ENCODE measurements at regions not wholly inside any gene's neighbourhood (a gene's known extent, or its start where the extent isn't known, plus 50 kb on each side); places are given as distances from the start of the nearest gene placed in this dataset.

DNA sequence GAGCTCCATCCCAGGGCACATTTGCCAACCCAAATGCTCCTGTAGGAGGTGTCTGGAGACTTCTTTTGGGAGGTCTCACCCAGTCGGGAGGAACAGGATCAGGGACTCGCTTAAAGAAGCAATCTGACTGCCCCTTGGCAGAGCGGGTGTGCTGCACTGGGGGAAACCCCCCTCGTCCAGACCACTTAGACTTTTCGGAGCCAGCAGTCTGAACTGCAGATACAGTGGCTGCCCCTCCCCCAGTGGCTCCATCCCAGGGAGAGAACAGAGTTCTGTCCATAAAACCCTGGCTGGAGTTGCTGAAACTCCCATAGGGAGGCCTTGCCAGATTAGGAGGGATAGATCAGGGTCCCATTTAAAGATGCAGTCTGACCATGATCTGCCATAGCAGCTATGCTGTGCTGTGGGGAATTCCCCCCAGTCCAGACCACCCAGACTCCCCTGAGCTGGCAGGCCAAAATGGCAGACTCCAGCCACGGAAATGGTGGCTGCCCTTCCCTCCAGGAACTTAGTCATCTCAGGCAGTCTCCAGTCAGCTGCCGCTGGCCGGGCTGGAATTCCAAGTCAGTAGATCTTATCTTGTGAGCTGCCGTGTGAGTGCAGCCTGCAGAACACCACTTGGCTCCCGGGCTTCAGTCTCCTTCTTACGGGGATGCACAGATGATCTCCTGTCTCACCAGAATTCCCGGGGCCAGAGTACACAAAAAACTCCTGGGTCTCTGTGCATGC is 278.1 kb upstream of the SASH1 start:
- H3K27ac Mint-ChIP-seq (ENCODE audit: unreplicated experiment): no peak overlapping the region
- Histone ChIP-seq H3K79me2 (ENCODE audit: insufficient read depth, low read length) (no peaks in the 10 kb centered on the region), H3K4me3 (ENCODE audit: insufficient read depth, low read depth, low read length) (no peak overlapping the region), H3K27ac (ENCODE audit: low read depth, low read length) (no peak overlapping the region), H3K36me3 (ENCODE audit: insufficient read depth, low read length) (no peaks in the 10 kb centered on the region), H2AFZ (ENCODE audit: low read depth, low read length) (no peak overlapping the region), H3K9me3 (ENCODE audit: insufficient read depth, low read depth, low read length) (no peaks in the 10 kb centered on the region), H4K20me1 (ENCODE audit: insufficient read depth, low read length) (no peaks in the 10 kb centered on the region), H3K4me1 (ENCODE audit: insufficient read depth, low read length) (no peaks in the 10 kb centered on the region), H3K27me3 (ENCODE audit: insufficient read depth, low read length) (no peaks in the 10 kb centered on the region), H3K9ac (ENCODE audit: low read length) (no peak overlapping the region), H3K4me2 (ENCODE audit: low read length) (no peak overlapping the region)
- peaks cover 12% of the 10 kb centered on the region for H3K9me3 Mint-ChIP-seq (ENCODE audit: unreplicated experiment)
- FAIRE-seq (no peak), DNase-seq (ENCODE audit: low read depth) (peak; percentile 83)
- no peaks in the 10 kb centered on the region for H3K27me3 Mint-ChIP-seq (ENCODE audit: low read depth, unreplicated experiment)
- H3K36me3 Mint-ChIP-seq (ENCODE audit: low read depth, unreplicated experiment): no peaks in the 10 kb centered on the region
- no peak overlapping the region for H3K4me3 Mint-ChIP-seq (ENCODE audit: unreplicated experiment)
- TF ChIP-seq, protein P1, sequence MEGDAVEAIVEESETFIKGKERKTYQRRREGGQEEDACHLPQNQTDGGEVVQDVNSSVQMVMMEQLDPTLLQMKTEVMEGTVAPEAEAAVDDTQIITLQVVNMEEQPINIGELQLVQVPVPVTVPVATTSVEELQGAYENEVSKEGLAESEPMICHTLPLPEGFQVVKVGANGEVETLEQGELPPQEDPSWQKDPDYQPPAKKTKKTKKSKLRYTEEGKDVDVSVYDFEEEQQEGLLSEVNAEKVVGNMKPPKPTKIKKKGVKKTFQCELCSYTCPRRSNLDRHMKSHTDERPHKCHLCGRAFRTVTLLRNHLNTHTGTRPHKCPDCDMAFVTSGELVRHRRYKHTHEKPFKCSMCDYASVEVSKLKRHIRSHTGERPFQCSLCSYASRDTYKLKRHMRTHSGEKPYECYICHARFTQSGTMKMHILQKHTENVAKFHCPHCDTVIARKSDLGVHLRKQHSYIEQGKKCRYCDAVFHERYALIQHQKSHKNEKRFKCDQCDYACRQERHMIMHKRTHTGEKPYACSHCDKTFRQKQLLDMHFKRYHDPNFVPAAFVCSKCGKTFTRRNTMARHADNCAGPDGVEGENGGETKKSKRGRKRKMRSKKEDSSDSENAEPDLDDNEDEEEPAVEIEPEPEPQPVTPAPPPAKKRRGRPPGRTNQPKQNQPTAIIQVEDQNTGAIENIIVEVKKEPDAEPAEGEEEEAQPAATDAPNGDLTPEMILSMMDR (IDR thresholded peaks at IDR 0.05; ENCODE audit: insufficient read depth, low read depth, low read length): no peak
- no peak for TF ChIP-seq EZH2 (IDR thresholded peaks at IDR 0.05; ENCODE audit: insufficient read depth, low read length)
- no peaks in the 10 kb centered on the region for H3K4me1 Mint-ChIP-seq (ENCODE audit: low read depth, unreplicated experiment)

DNA sequence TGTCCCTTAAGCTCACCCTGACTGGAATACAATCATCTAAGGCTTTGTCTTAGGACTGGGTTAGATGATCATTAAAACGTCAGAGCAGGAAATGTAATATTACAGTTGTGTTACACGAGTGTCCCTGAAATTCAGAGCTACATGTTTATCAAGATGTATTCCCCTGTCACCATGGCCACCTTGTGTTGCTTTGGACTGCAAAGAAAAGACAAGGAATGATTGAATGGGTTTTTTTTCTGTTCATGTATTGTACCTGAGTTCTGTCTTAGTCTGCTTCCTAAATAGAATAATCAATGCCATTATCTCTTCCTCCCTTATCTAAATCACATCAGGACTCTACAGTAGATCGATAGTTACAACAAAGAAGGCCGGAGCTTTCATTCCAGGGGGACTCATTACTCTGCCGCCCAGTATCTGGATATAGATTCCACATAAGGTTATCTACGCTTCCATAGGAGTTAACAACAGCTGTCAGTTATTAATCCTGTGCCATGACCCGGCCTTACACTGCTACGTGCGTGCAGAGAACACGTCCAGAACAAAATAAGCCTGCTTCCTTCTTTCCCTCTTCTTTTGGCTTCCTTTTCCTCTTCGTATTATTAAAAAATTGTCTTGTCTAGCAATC is 274.1 kb upstream of the SASH1 start:
- Histone ChIP-seq H3K27ac (ENCODE audit: low read depth, low read length) (no peak overlapping the region), H3K9me3 (ENCODE audit: insufficient read depth, low read depth, low read length) (no peaks in the 10 kb centered on the region), H3K36me3 (ENCODE audit: insufficient read depth, low read length) (no peaks in the 10 kb centered on the region), H3K4me1 (ENCODE audit: insufficient read depth, low read length) (no peaks in the 10 kb centered on the region), H3K4me3 (ENCODE audit: insufficient read depth, low read depth, low read length) (no peak overlapping the region), H3K4me2 (ENCODE audit: low read length) (no peak overlapping the region), H4K20me1 (ENCODE audit: insufficient read depth, low read length) (no peaks in the 10 kb centered on the region), H3K9ac (ENCODE audit: low read length) (no peak overlapping the region), H3K27me3 (ENCODE audit: insufficient read depth, low read length) (no peaks in the 10 kb centered on the region), H3K79me2 (ENCODE audit: insufficient read depth, low read length) (no peaks in the 10 kb centered on the region), H2AFZ (ENCODE audit: low read depth, low read length) (no peak overlapping the region)
- H3K27ac Mint-ChIP-seq (ENCODE audit: unreplicated experiment): no peak overlapping the region
- H3K27me3 Mint-ChIP-seq (ENCODE audit: low read depth, unreplicated experiment): no peaks in the 10 kb centered on the region
- H3K9me3 Mint-ChIP-seq (ENCODE audit: unreplicated experiment): no peaks in the 10 kb centered on the region
- no peaks in the 10 kb centered on the region for H3K36me3 Mint-ChIP-seq (ENCODE audit: low read depth, unreplicated experiment)
- no peaks in the 10 kb centered on the region for H3K4me1 Mint-ChIP-seq (ENCODE audit: low read depth, unreplicated experiment)
- DNase-seq (ENCODE audit: low read depth) (no peak), FAIRE-seq (no peak)
- H3K4me3 Mint-ChIP-seq (ENCODE audit: unreplicated experiment): no peak overlapping the region
- no peak for TF ChIP-seq EZH2 (IDR thresholded peaks at IDR 0.05; ENCODE audit: insufficient read depth, low read length)
- TF ChIP-seq, protein P1 (IDR thresholded peaks at IDR 0.05; ENCODE audit: insufficient read depth, low read depth, low read length): no peak

DNA sequence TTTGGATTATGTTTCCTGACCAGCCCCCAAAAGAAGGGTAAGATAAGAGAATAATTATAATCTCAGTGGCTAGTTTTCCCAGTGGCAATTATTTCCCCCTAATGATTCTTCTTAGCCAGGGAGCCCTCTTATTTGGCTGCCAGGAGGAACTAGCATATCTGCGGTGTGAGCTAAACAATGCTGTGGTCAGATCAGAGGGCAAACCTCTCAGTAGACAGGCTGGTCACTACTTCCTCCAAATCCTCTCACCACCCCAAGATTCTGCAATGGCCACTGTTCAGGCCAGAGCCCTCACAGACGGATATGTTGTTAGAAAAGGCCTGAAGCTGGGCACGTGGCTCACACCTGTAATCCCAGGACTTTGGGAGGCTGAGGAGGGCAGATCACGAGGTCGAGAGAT is 273.4 kb upstream of the SASH1 start:
- H3K4me3 ChIP-seq (ENCODE audit: insufficient read depth, low read depth, low read length): no peak overlapping the region
- TF ChIP-seq, protein P1 (IDR thresholded peaks at IDR 0.05; ENCODE audit: insufficient read depth, low read depth, low read length): no peak
- H3K4me3 Mint-ChIP-seq (ENCODE audit: unreplicated experiment): no peak overlapping the region
- DNase-seq (ENCODE audit: low read depth): peak; percentile 8
- no peaks in the 10 kb centered on the region for H3K4me1 ChIP-seq (ENCODE audit: insufficient read depth, low read length)
- no peak overlapping the region for H3K9ac ChIP-seq (ENCODE audit: low read length)
- H3K27me3 Mint-ChIP-seq (ENCODE audit: low read depth, unreplicated experiment): no peaks in the 10 kb centered on the region
- H3K36me3 ChIP-seq (ENCODE audit: insufficient read depth, low read length): no peaks in the 10 kb centered on the region
- H3K27ac Mint-ChIP-seq (ENCODE audit: unreplicated experiment): no peak overlapping the region
- H3K4me2 ChIP-seq (ENCODE audit: low read length): no peak overlapping the region
- H3K27me3 ChIP-seq (ENCODE audit: insufficient read depth, low read length): no peaks in the 10 kb centered on the region
- FAIRE-seq: no peak
- H3K9me3 ChIP-seq (ENCODE audit: insufficient read depth, low read depth, low read length): no peaks in the 10 kb centered on the region
- H4K20me1 ChIP-seq (ENCODE audit: insufficient read depth, low read length): no peaks in the 10 kb centered on the region
- no peaks in the 10 kb centered on the region for H3K4me1 Mint-ChIP-seq (ENCODE audit: low read depth, unreplicated experiment)
- H3K9me3 Mint-ChIP-seq (ENCODE audit: unreplicated experiment): no peaks in the 10 kb centered on the region
- H3K79me2 ChIP-seq (ENCODE audit: insufficient read depth, low read length): no peaks in the 10 kb centered on the region
- H2AFZ ChIP-seq (ENCODE audit: low read depth, low read length): no peak overlapping the region
- no peak overlapping the region for H3K27ac ChIP-seq (ENCODE audit: low read depth, low read length)
- H3K36me3 Mint-ChIP-seq (ENCODE audit: low read depth, unreplicated experiment): no peaks in the 10 kb centered on the region

Measured in astrocyte (in vitro differentiated cells and primary cell).